ENCODE measurements at regions not wholly inside any gene's neighbourhood (a gene's known extent, or its start where the extent isn't known, plus 50 kb on each side); places are given as distances from the start of the nearest gene placed in this dataset.

- Histone ChIP-seq H3K9ac (ENCODE audit: low read length) (no peak overlapping the region), H3K36me3 (ENCODE audit: insufficient read depth, low read length) (no peaks in the 10 kb centered on the region), H3K4me2 (ENCODE audit: low read length) (no peak overlapping the region), H3K9me3 (ENCODE audit: low read length) (no peaks in the 10 kb centered on the region), H3K27ac (ENCODE audit: low read length) (no peak overlapping the region), H3K27me3 (ENCODE audit: insufficient read depth, low read depth, low read length) (no peaks in the 10 kb centered on the region), H3K79me2 (replicated peaks; ENCODE audit: insufficient read depth, low read length) (no peaks in the 10 kb centered on the region), H3F3A (ENCODE audit: insufficient read depth, low read length, poor library complexity, severe bottlenecking) (no peaks in the 10 kb centered on the region), H2AFZ (ENCODE audit: low read depth, low read length) (no peak overlapping the region), H3K4me3 (ENCODE audit: low read length) (no peak overlapping the region), H3K9me2 (ENCODE audit: insufficient read depth, low read length) (no peaks in the 10 kb centered on the region), H4K20me1 (ENCODE audit: insufficient read depth) (no peaks in the 10 kb centered on the region)
- TF ChIP-seq, protein P1, sequence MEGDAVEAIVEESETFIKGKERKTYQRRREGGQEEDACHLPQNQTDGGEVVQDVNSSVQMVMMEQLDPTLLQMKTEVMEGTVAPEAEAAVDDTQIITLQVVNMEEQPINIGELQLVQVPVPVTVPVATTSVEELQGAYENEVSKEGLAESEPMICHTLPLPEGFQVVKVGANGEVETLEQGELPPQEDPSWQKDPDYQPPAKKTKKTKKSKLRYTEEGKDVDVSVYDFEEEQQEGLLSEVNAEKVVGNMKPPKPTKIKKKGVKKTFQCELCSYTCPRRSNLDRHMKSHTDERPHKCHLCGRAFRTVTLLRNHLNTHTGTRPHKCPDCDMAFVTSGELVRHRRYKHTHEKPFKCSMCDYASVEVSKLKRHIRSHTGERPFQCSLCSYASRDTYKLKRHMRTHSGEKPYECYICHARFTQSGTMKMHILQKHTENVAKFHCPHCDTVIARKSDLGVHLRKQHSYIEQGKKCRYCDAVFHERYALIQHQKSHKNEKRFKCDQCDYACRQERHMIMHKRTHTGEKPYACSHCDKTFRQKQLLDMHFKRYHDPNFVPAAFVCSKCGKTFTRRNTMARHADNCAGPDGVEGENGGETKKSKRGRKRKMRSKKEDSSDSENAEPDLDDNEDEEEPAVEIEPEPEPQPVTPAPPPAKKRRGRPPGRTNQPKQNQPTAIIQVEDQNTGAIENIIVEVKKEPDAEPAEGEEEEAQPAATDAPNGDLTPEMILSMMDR (IDR thresholded peaks at IDR 0.05; ENCODE audit: poor library complexity, severe bottlenecking) = no peak
- TF ChIP-seq EP300 (conservative IDR thresholded peaks at IDR 0.05; ENCODE audit: poor library complexity, severe bottlenecking) (no peak), SMC3 (conservative IDR thresholded peaks at IDR 0.05; ENCODE audit: poor library complexity) (no peak), EZH2 (IDR thresholded peaks at IDR 0.05; ENCODE audit: borderline replicate concordance, insufficient read depth, low read length, poor library complexity, severe bottlenecking) (no peak)
These were observed 238.3 kb downstream of the MYCN start for GRCh38 chr2:16178551-16179130.

GRCh38 chr2:16177671-16178180 is 237.4 kb downstream of the MYCN start:
- Histone ChIP-seq H4K20me1 (ENCODE audit: insufficient read depth) (no peaks in the 10 kb centered on the region), H3K9me2 (ENCODE audit: insufficient read depth, low read length) (no peaks in the 10 kb centered on the region), H3K9ac (ENCODE audit: low read length) (no peak overlapping the region), H3K36me3 (ENCODE audit: insufficient read depth, low read length) (no peaks in the 10 kb centered on the region), H3F3A (ENCODE audit: insufficient read depth, low read length, poor library complexity, severe bottlenecking) (no peaks in the 10 kb centered on the region), H3K27me3 (ENCODE audit: insufficient read depth, low read depth, low read length) (no peaks in the 10 kb centered on the region), H2AFZ (ENCODE audit: low read depth, low read length) (no peak overlapping the region), H3K27ac (ENCODE audit: low read length) (no peak overlapping the region), H3K4me2 (ENCODE audit: low read length) (no peak overlapping the region), H3K4me3 (ENCODE audit: low read length) (no peak overlapping the region), H3K9me3 (ENCODE audit: low read length) (no peaks in the 10 kb centered on the region), H3K79me2 (replicated peaks; ENCODE audit: insufficient read depth, low read length) (no peaks in the 10 kb centered on the region)
- TF ChIP-seq, protein P2, sequence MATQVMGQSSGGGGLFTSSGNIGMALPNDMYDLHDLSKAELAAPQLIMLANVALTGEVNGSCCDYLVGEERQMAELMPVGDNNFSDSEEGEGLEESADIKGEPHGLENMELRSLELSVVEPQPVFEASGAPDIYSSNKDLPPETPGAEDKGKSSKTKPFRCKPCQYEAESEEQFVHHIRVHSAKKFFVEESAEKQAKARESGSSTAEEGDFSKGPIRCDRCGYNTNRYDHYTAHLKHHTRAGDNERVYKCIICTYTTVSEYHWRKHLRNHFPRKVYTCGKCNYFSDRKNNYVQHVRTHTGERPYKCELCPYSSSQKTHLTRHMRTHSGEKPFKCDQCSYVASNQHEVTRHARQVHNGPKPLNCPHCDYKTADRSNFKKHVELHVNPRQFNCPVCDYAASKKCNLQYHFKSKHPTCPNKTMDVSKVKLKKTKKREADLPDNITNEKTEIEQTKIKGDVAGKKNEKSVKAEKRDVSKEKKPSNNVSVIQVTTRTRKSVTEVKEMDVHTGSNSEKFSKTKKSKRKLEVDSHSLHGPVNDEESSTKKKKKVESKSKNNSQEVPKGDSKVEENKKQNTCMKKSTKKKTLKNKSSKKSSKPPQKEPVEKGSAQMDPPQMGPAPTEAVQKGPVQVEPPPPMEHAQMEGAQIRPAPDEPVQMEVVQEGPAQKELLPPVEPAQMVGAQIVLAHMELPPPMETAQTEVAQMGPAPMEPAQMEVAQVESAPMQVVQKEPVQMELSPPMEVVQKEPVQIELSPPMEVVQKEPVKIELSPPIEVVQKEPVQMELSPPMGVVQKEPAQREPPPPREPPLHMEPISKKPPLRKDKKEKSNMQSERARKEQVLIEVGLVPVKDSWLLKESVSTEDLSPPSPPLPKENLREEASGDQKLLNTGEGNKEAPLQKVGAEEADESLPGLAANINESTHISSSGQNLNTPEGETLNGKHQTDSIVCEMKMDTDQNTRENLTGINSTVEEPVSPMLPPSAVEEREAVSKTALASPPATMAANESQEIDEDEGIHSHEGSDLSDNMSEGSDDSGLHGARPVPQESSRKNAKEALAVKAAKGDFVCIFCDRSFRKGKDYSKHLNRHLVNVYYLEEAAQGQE (IDR thresholded peaks at IDR 0.05; ENCODE audit: borderline replicate concordance) = no peak
- TF ChIP-seq SMC3 (conservative IDR thresholded peaks at IDR 0.05; ENCODE audit: poor library complexity) (no peak), EP300 (conservative IDR thresholded peaks at IDR 0.05; ENCODE audit: poor library complexity, severe bottlenecking) (no peak), TAF1 (IDR thresholded peaks at IDR 0.05; ENCODE audit: low read depth) (no peak), MXI1 (conservative IDR thresholded peaks at IDR 0.05; ENCODE audit: poor library complexity, severe bottlenecking) (no peak), EZH2 (IDR thresholded peaks at IDR 0.05; ENCODE audit: borderline replicate concordance, insufficient read depth, low read length, poor library complexity, severe bottlenecking) (no peak), RAD21 (conservative IDR thresholded peaks at IDR 0.05) (no peak), POLR2AphosphoS5 (IDR thresholded peaks at IDR 0.05) (no peak)
- TF ChIP-seq, protein P1 (IDR thresholded peaks at IDR 0.05; ENCODE audit: poor library complexity, severe bottlenecking) = no peak
